Type B pancreatic cell (in vitro differentiated cells): ENCODE measurements at regions not wholly inside any gene's neighbourhood (a gene's known extent, or its start where the extent isn't known, plus 50 kb on each side); places are given as distances from the start of the nearest gene placed in this dataset.

ENCODE experiments used
- DNase-seq: peaks from one replicate; pipeline ENCODE4 v3.0.0; 2021; ENCODE audit warnings: mixed read lengths; ENCODE audit not compliant: unreplicated experiment; ENCODE audit errors: extremely low spot score
- H3K27ac Mint-ChIP-seq: 2 replicates; pipeline ENCODE4 v1.8.0; 2021; ENCODE audit warnings: mild to moderate bottlenecking, mixed read lengths
- H3K27me3 Mint-ChIP-seq: 2 replicates; pipeline ENCODE4 v1.8.0; 2021; ENCODE audit warnings: mixed read lengths
- H3K36me3 Mint-ChIP-seq: 2 replicates; pipeline ENCODE4 v1.8.0; 2021; ENCODE audit warnings: mixed read lengths
- H3K4me1 Mint-ChIP-seq: one replicate; pipeline ENCODE4 v1.8.0; 2021; ENCODE audit warnings: mixed read lengths; ENCODE audit not compliant: unreplicated experiment
- H3K4me3 Mint-ChIP-seq: 2 replicates; pipeline ENCODE4 v1.8.0; 2021; ENCODE audit warnings: mild to moderate bottlenecking, mixed read lengths
- H3K9me3 Mint-ChIP-seq: 2 replicates; pipeline ENCODE4 v1.8.0; 2021; ENCODE audit warnings: mixed read lengths
- CTCF ChIP-seq: fragments of 200-600 bp; sonication (generic); conservative IDR thresholded peaks from 2 replicates; pipeline ENCODE4 v1.5.0; 2021; ENCODE audit warnings: antibody characterized with exemption, mild to moderate bottlenecking

GRCh38 chr2:101614127-101614759, 83.3 kb upstream of the MAP4K4 start:
- no peak for TF ChIP-seq CTCF
- Mint-ChIP-seq H3K9me3 (no peaks in the 10 kb centered on the region), H3K36me3 (no peaks in the 10 kb centered on the region), H3K27me3 (peaks cover 3% of the 10 kb centered on the region), H3K4me1 (peaks cover 19% of the 10 kb centered on the region), H3K4me3 (no peak overlapping the region), H3K27ac (no peak overlapping the region)
- DNase-seq, result no peak

- no peak for DNase-seq
- Mint-ChIP-seq H3K27ac (no peak overlapping the region), H3K4me3 (no peak overlapping the region), H3K9me3 (no peaks in the 10 kb centered on the region), H3K36me3 (no peaks in the 10 kb centered on the region), H3K4me1 (peaks cover 14% of the 10 kb centered on the region), H3K27me3 (peaks cover 3% of the 10 kb centered on the region)
- TF ChIP-seq CTCF, result no peak
These were observed 84.3 kb upstream of the MAP4K4 start for GRCh38 chr2:101613056-101613704.

- H3K27ac Mint-ChIP-seq, result no peak overlapping the region
These were observed 85.5 kb upstream of the MAP4K4 start for GRCh38 chr2:101612019-101612418.

GRCh38 chr2:101610750-101611315, 86.7 kb upstream of the MAP4K4 start:
- no peaks in the 10 kb centered on the region for H3K4me1 Mint-ChIP-seq
- H3K9me3 Mint-ChIP-seq, result no peaks in the 10 kb centered on the region
- TF ChIP-seq CTCF, result no peak
- no peak overlapping the region for H3K4me3 Mint-ChIP-seq
- H3K27ac Mint-ChIP-seq, result no peak overlapping the region
- no peaks in the 10 kb centered on the region for H3K36me3 Mint-ChIP-seq
- no peak for DNase-seq
- H3K27me3 Mint-ChIP-seq, result no peaks in the 10 kb centered on the region

More at GRCh38 chr2:101612019-101612418, 85.5 kb upstream of the MAP4K4 start:
- Mint-ChIP-seq H3K4me1 (peaks cover 7% of the 10 kb centered on the region), H3K27me3 (no peaks in the 10 kb centered on the region), H3K4me3 (no peak overlapping the region), H3K36me3 (no peaks in the 10 kb centered on the region), H3K9me3 (no peaks in the 10 kb centered on the region)
- no peak for TF ChIP-seq CTCF
- no peak for DNase-seq

GRCh38 chr2:101609433-101609832, 88.1 kb upstream of the MAP4K4 start:
- no peak for DNase-seq
- no peak overlapping the region for H3K27ac Mint-ChIP-seq
- no peak for TF ChIP-seq CTCF
- H3K36me3 Mint-ChIP-seq, result no peaks in the 10 kb centered on the region
- H3K27me3 Mint-ChIP-seq, result no peaks in the 10 kb centered on the region
- H3K4me3 Mint-ChIP-seq, result no peak overlapping the region
- no peaks in the 10 kb centered on the region for H3K4me1 Mint-ChIP-seq
- no peaks in the 10 kb centered on the region for H3K9me3 Mint-ChIP-seq
